ENCODE measurements at regions not wholly inside any gene's neighbourhood (a gene's known extent, or its start where the extent isn't known, plus 50 kb on each side); places are given as distances from the start of the nearest gene placed in this dataset.

DNA sequence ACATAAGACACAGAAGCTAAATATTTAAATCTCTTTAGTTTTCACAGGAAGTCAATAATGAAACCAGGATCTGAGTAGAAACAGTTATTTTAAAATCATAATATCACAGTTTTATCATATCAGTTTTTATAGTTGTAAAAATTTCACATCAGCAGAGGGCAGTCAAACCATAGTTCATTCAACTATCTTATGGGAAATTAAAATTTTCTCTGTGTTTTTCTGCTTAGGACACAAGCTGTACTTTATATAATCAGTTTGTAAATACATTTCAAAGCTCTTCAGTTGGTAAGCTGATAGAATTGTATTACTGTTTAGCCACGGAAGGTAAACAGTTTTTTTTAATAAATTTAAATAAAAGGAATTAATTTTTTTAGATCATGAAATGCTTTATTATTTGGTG, 204.8 kb upstream of the NUDT6 start:
- TF ChIP-seq, protein P1, sequence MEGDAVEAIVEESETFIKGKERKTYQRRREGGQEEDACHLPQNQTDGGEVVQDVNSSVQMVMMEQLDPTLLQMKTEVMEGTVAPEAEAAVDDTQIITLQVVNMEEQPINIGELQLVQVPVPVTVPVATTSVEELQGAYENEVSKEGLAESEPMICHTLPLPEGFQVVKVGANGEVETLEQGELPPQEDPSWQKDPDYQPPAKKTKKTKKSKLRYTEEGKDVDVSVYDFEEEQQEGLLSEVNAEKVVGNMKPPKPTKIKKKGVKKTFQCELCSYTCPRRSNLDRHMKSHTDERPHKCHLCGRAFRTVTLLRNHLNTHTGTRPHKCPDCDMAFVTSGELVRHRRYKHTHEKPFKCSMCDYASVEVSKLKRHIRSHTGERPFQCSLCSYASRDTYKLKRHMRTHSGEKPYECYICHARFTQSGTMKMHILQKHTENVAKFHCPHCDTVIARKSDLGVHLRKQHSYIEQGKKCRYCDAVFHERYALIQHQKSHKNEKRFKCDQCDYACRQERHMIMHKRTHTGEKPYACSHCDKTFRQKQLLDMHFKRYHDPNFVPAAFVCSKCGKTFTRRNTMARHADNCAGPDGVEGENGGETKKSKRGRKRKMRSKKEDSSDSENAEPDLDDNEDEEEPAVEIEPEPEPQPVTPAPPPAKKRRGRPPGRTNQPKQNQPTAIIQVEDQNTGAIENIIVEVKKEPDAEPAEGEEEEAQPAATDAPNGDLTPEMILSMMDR (IDR thresholded peaks at IDR 0.05): peak in 10 of 12 donors; percentile 24 to 70 (median 52)
- no peak for TF ChIP-seq POLR2A (IDR thresholded peaks at IDR 0.05)

Data from heart left ventricle (tissue), 13 donors.